ENCODE measurements at regions not wholly inside any gene's neighbourhood (a gene's known extent, or its start where the extent isn't known, plus 50 kb on each side); places are given as distances from the start of the nearest gene placed in this dataset.

GRCh38 chr2:16094811-16095210 is 154.5 kb downstream of the MYCN start:
- TF ChIP-seq CTCF (IDR thresholded peaks at IDR 0.05) (no peak), EP300 (IDR thresholded peaks at IDR 0.05) (no peak), POLR2AphosphoS5 (IDR thresholded peaks at IDR 0.05) (no peak)
- 85 to 92% methylated on average over 6 of the region's 6 CpGs for WGBS, 2 donors
- no peaks in the 10 kb centered on the region for H3K36me3 ChIP-seq
- no peaks in the 10 kb centered on the region for H3K27me3 ChIP-seq
- DNase-seq = no peak
- H3K4me1 ChIP-seq = no peaks in the 10 kb centered on the region
- intact Hi-C loops (cut with DNase I) = no loop called here
- no peak overlapping the region for H3K4me3 ChIP-seq
- H3K27ac ChIP-seq = no peak overlapping the region
- no peaks in the 10 kb centered on the region for H3K9me3 ChIP-seq

- WGBS, 2 donors = 36 to 70% methylated on average over 17 of the region's 17 CpGs
- no peak for TF ChIP-seq POLR2A (IDR thresholded peaks at IDR 0.05)
- TF ChIP-seq CTCF (IDR thresholded peaks at IDR 0.05) = no peak
- no peak for TF ChIP-seq EP300 (IDR thresholded peaks at IDR 0.05)
- no peak for TF ChIP-seq POLR2AphosphoS5 (IDR thresholded peaks at IDR 0.05)
Measured at GRCh38 chr2:16093639-16094529, 153.5 kb downstream of the MYCN start.

GRCh38 chr2:16092861-16093638 is 152.7 kb downstream of the MYCN start:
- Histone ChIP-seq H3K27me3 (no peaks in the 10 kb centered on the region), H3K27ac (no peak overlapping the region), H3K4me1 (no peaks in the 10 kb centered on the region), H3K36me3 (no peaks in the 10 kb centered on the region), H3K4me3 (no peak overlapping the region), H3K9me3 (no peaks in the 10 kb centered on the region)
- TF ChIP-seq CTCF (IDR thresholded peaks at IDR 0.05) (no peak), EP300 (IDR thresholded peaks at IDR 0.05) (no peak), POLR2A (IDR thresholded peaks at IDR 0.05) (no peak)
- WGBS, 2 donors = 87 to 92% methylated on average over 13 of the region's 13 CpGs
- DNase-seq = no peak
- intact Hi-C loops (cut with DNase I) = no loop called here

More at GRCh38 chr2:16093639-16094529, 153.5 kb downstream of the MYCN start:
- H3K4me1 ChIP-seq = no peaks in the 10 kb centered on the region
- no peaks in the 10 kb centered on the region for H3K27me3 ChIP-seq
- intact Hi-C loops (cut with DNase I) = no loop called here
- H3K4me3 ChIP-seq = no peak overlapping the region
- H3K36me3 ChIP-seq = no peaks in the 10 kb centered on the region
- no peak overlapping the region for H3K27ac ChIP-seq
- no peak for DNase-seq
- H3K9me3 ChIP-seq = no peaks in the 10 kb centered on the region

- DNase-seq = no peak
- 74 to 76% methylated on average over 1 of the region's 1 CpG for WGBS, 2 donors
- H3K9me3 ChIP-seq = no peaks in the 10 kb centered on the region
- TF ChIP-seq POLR2AphosphoS5 (IDR thresholded peaks at IDR 0.05) (no peak), EP300 (IDR thresholded peaks at IDR 0.05) (no peak), CTCF (IDR thresholded peaks at IDR 0.05) (no peak), POLR2A (IDR thresholded peaks at IDR 0.05) (no peak)
- H3K36me3 ChIP-seq = no peaks in the 10 kb centered on the region
- H3K27me3 ChIP-seq = no peaks in the 10 kb centered on the region
- H3K4me1 ChIP-seq = no peaks in the 10 kb centered on the region
- intact Hi-C loops (cut with DNase I) = no loop called here
- no peak overlapping the region for H3K27ac ChIP-seq
- no peak overlapping the region for H3K4me3 ChIP-seq
Measured at GRCh38 chr2:16091576-16092282, 151.4 kb downstream of the MYCN start.

All from sigmoid colon (tissue), 6 donors.